DMS53 (cell line): ENCODE measurements at regions not wholly inside any gene's neighbourhood (a gene's known extent, or its start where the extent isn't known, plus 50 kb on each side); places are given as distances from the start of the nearest gene placed in this dataset.
A peak's percentile ranks its signal among the peaks of the same experiment; 100 is the strongest.

Experiments used
- DNase-seq: peaks from one replicate; lab custom pipeline; 2025; lab: John Stamatoyannopoulos, UW

GRCh38 chr18:75158465-75159237 lies 50.3 kb downstream of the PTGR3 start:
- no peak for DNase-seq

- no peak for DNase-seq
Measured at GRCh38 chr18:75157851-75158250, 51.1 kb downstream of the PTGR3 start.

GRCh38 chr18:75157381-75157780 lies 51.6 kb downstream of the PTGR3 start:
- no peak for DNase-seq

- DNase-seq = no peak
Measured at GRCh38 chr18:75156831-75157230, 52.1 kb downstream of the PTGR3 start.

GRCh38 chr18:75156139-75156750 lies 52.7 kb downstream of the PTGR3 start:
- DNase-seq = no peak

GRCh38 chr18:75154997-75155396 lies 53.9 kb downstream of the PTGR3 start:
- DNase-seq = no peak

- DNase-seq = no peak
Measured at GRCh38 chr18:75154259-75154658, 54.7 kb downstream of the PTGR3 start.

GRCh38 chr18:75143851-75144250 lies 65.1 kb downstream of the PTGR3 start:
- no peak for DNase-seq

GRCh38 chr18:75142677-75143076 lies 66.3 kb downstream of the PTGR3 start:
- no peak for DNase-seq

GRCh38 chr18:75141734-75142133 lies 67.2 kb downstream of the PTGR3 start:
- DNase-seq = no peak

GRCh38 chr18:75141166-75141565 lies 67.8 kb downstream of the PTGR3 start:
- no peak for DNase-seq

- DNase-seq = no peak
Measured at GRCh38 chr18:75140296-75140695, 68.6 kb downstream of the PTGR3 start.

GRCh38 chr18:75139226-75139911 lies 69.6 kb downstream of the PTGR3 start:
- no peak for DNase-seq

GRCh38 chr18:75137346-75137877 lies 71.5 kb downstream of the PTGR3 start:
- DNase-seq = no peak

- no peak for DNase-seq
Measured at GRCh38 chr18:75135158-75135725, 73.7 kb downstream of the PTGR3 start.

GRCh38 chr18:75134611-75134975 lies 74.3 kb downstream of the PTGR3 start:
- DNase-seq = no peak

GRCh38 chr18:75133721-75134610 lies 75.0 kb downstream of the PTGR3 start:
- no peak for DNase-seq

GRCh38 chr18:75132931-75133525 lies 75.9 kb downstream of the PTGR3 start:
- peak; percentile 58 for DNase-seq

- DNase-seq = no peak
Measured at GRCh38 chr18:75132098-75132870, 76.7 kb downstream of the PTGR3 start.

- DNase-seq = no peak
Measured at GRCh38 chr18:75131381-75132000, 77.4 kb downstream of the PTGR3 start.
